B cell (primary cell): ENCODE measurements at regions not wholly inside any gene's neighbourhood (a gene's known extent, or its start where the extent isn't known, plus 50 kb on each side); places are given as distances from the start of the nearest gene placed in this dataset.

Source experiments
- ATAC-seq: fragments of 200-7000 bp; cut with Tn5 transposase; one replicate; pipeline ENCODE4 v1.10.0; 2021; ENCODE audit warnings: low read depth, mild to moderate bottlenecking, moderate number of reproducible peaks, moderate library complexity
- CTCF ChIA-PET: fragments of 350-600 bp; sonication (Branson Sonifier 250); formaldehyde crosslinking; loops from one replicate; lab custom pipeline; 2021; ENCODE audit warnings: antibody characterized with exemption, inconsistent platforms; lab: Charles Lee
- POLR2A ChIA-PET: fragments of 350-600 bp; sonication (Branson Sonifier 250); formaldehyde crosslinking; loops from one replicate; lab custom pipeline; 2021; ENCODE audit warnings: antibody characterized with exemption; lab: Charles Lee
- DNase-seq: peaks from one replicate; pipeline ENCODE4 v3.0.0; 2013
- H2AFZ ChIP-seq: 2 replicates; pipeline ENCODE4 v1.6.1; 2012; ENCODE audit warnings: mild to moderate bottlenecking, low read depth, low read length; ENCODE audit not compliant: insufficient read depth, poor library complexity, severe bottlenecking
- H3K27ac ChIP-seq, 2 donors: 1 replicate in 1 of 2; 2 replicates in 1 of 2; pipeline ENCODE4 v1.5.1; 2012 to 2013; ENCODE audit warnings: low read length in 2 of 2, mild to moderate bottlenecking in 2 of 2, moderate library complexity in 1 of 2
- H3K27me3 ChIP-seq, 4 experiments: fragments of 200-600 bp in 1 of 4; sonication (generic) in 1 of 4; replicated peaks in 1 of 4; 1 replicate in 2 of 4; 2 replicates in 2 of 4; pipeline versions ENCODE4 v1.6.1 to v1.7.0; 2013 to 2016; ENCODE audit warnings: low read length in 3 of 4, mild to moderate bottlenecking in 2 of 4, mixed read lengths in 1 of 4, moderate library complexity in 1 of 4; ENCODE audit not compliant: insufficient read depth in 4 of 4, control insufficient read depth in 3 of 4; ENCODE audit errors: control extremely low read depth in 1 of 4
- H3K36me3 ChIP-seq, 2 experiments: replicated peaks in 1 of 2; 1 replicate in 1 of 2; 2 replicates in 1 of 2; pipeline versions ENCODE4 v1.6.1 to v1.7.1; 2013; ENCODE audit warnings: low read length in 1 of 2; ENCODE audit not compliant: insufficient read depth in 2 of 2, control insufficient read depth in 1 of 2; ENCODE audit errors: control extremely low read depth in 1 of 2, extremely low read depth in 1 of 2
- H3K4me1 ChIP-seq, 2 donors: fragments of 200-600 bp in 1 of 2; sonication (generic) in 1 of 2; 1 replicate in 1 of 2; 2 replicates in 1 of 2; pipeline versions ENCODE4 v1.5.1 to v1.6.1; 2013 to 2017; ENCODE audit warnings: low read length in 2 of 2; ENCODE audit not compliant: control insufficient read depth in 2 of 2, insufficient read depth in 2 of 2
- H3K4me2 ChIP-seq: replicated peaks from 2 replicates; pipeline ENCODE3; 2012; ENCODE audit warnings: mild to moderate bottlenecking, low read depth, low read length; ENCODE audit not compliant: poor library complexity, severe bottlenecking
- H3K4me3 ChIP-seq, 5 experiments: fragments of 200-600 bp in 1 of 5; sonication (generic) in 1 of 5; 1 replicate in 3 of 5; 2 replicates in 2 of 5; pipeline versions ENCODE4 v1.5.1 to v1.7.0; 2011 to 2016; ENCODE audit warnings: low read length in 4 of 5, mild to moderate bottlenecking in 4 of 5, low read depth in 2 of 5, control low read depth in 1 of 5, moderate library complexity in 1 of 5; ENCODE audit not compliant: insufficient read depth in 1 of 5; ENCODE audit errors: control extremely low read depth in 1 of 5, extremely low read depth in 1 of 5
- H3K79me2 ChIP-seq: fragments of 200-600 bp; sonication (generic); one replicate; pipeline ENCODE4 v1.6.0; 2016; ENCODE audit warnings: low read length; ENCODE audit not compliant: control insufficient read depth, insufficient read depth
- H3K9ac ChIP-seq: fragments of 200-600 bp; sonication (generic); 2 replicates; pipeline ENCODE4 v1.6.1; 2017; ENCODE audit warnings: mild to moderate bottlenecking, low read length, moderate library complexity
- H3K9me3 ChIP-seq, 3 donors: one replicate each; pipeline versions ENCODE4 v1.6.1 to v1.7.1; 2013; ENCODE audit warnings: low read length in 2 of 3; ENCODE audit not compliant: control insufficient read depth in 2 of 3, insufficient read depth in 1 of 3; ENCODE audit errors: control extremely low read depth in 1 of 3
- H4K20me1 ChIP-seq: 2 replicates; pipeline ENCODE4 v1.6.0; 2012; ENCODE audit warnings: mild to moderate bottlenecking, low read length; ENCODE audit not compliant: insufficient read depth, control insufficient read depth, poor library complexity, severe bottlenecking
- H3K27ac Mint-ChIP-seq: one replicate; pipeline ENCODE4 v1.8.0; 2021; ENCODE audit warnings: mixed read lengths
- H3K27me3 Mint-ChIP-seq: one replicate; pipeline ENCODE4 v1.8.0; 2021; ENCODE audit warnings: mixed read lengths
- H3K4me1 Mint-ChIP-seq: one replicate; pipeline ENCODE4 v1.8.0; 2021; ENCODE audit warnings: mixed read lengths
- H3K4me3 Mint-ChIP-seq: one replicate; pipeline ENCODE4 v1.8.0; 2021; ENCODE audit warnings: mixed read lengths
- H3K9me3 Mint-ChIP-seq: one replicate; pipeline ENCODE4 v1.8.0; 2022; ENCODE audit warnings: mixed read lengths; ENCODE audit not compliant: insufficient read depth
- EZH2 ChIP-seq: IDR thresholded peaks from 2 replicates; pipeline ENCODE4 v1.6.1; 2012; ENCODE audit warnings: borderline replicate concordance, low read depth, mild to moderate bottlenecking, moderate library complexity, low read length; ENCODE audit not compliant: insufficient read depth, poor library complexity, severe bottlenecking
- WGBS: methylation state at CpG from one replicate; pipeline ENCODE4 v1.1.5; 2013; ENCODE audit warnings: missing lambda C conversion rate; ENCODE audit not compliant: insufficient coverage; 5-methylcytosine and 5-hydroxymethylcytosine counted together
- intact Hi-C: fragments of 100-400 bp; cut with micrococcal nuclease; formaldehyde crosslinking; loops from one replicate; pipeline ENCODE4 v1.10.0; 2022
- TF ChIP-seq, protein P1 (sequence below): fragments of 200-600 bp; IDR thresholded peaks from one replicate; pipeline ENCODE4 v1.8.0; 2022; ENCODE audit warnings: antibody characterized with exemption, mild to moderate bottlenecking

DNA sequence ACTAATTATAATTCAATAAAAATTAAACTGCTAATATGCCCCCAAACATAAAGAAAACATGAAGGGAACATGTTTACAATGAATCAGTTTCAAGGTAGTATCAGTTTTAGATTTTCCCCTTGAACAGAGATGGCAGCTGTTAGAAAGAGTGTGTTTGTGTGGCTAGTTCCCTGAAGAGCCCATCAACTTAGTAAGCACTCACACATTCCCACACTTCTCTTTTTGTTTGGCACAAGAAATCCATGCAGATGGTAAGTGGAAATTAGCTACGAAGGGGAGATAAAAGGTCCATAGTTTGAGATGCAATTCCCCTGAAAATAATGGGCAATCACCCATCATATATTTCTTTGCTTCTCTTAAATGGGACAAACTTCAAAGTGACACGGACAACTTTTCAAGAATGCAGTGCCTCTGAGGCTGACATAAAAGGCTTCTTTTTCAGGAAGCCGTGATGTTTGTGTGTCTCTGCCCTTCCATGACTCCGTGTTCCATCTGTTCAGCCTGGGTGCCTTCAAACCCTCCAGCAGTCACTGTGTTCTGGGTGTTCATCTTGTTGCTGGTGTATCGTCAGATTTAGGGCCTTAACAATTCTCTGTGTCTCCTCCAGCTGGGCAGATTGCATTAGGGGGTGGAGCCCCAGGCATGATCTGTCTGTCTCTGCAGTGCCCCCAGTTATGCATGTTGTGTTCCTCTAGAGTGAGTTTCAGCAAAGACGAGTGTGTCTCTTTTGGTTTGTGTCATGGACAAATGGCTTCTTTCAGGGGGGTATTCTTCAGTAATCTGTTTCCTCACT lies 259.5 kb upstream of the NPY start:
- Histone ChIP-seq H3K4me3 (no peak overlapping the region), H3K9me3 (no peaks in the 10 kb centered on the region), H2AFZ (no peak overlapping the region), H3K36me3 (no peaks in the 10 kb centered on the region), H3K27me3 (peaks cover 0 to 2% (median under 1%) of the 10 kb centered on the region in 4 experiments), H3K4me1 (no peaks in the 10 kb centered on the region), H3K4me2 (no peak overlapping the region), H3K27ac (no peak overlapping the region), H3K9ac (no peak overlapping the region), H4K20me1 (no peaks in the 10 kb centered on the region), H3K79me2 (no peaks in the 10 kb centered on the region)
- ChIA-PET CTCF (no interaction called here), POLR2A (no interaction called here)
- Mint-ChIP-seq H3K9me3 (no peaks in the 10 kb centered on the region), H3K27ac (no peak overlapping the region), H3K4me1 (no peaks in the 10 kb centered on the region), H3K4me3 (no peak overlapping the region), H3K27me3 (peaks cover 15% of the 10 kb centered on the region)
- 79% methylated on average over 4 of the region's 6 CpGs for WGBS
- no peak for DNase-seq
- intact Hi-C loops = no loop called here
- TF ChIP-seq EZH2 = no peak
- TF ChIP-seq, protein P1, sequence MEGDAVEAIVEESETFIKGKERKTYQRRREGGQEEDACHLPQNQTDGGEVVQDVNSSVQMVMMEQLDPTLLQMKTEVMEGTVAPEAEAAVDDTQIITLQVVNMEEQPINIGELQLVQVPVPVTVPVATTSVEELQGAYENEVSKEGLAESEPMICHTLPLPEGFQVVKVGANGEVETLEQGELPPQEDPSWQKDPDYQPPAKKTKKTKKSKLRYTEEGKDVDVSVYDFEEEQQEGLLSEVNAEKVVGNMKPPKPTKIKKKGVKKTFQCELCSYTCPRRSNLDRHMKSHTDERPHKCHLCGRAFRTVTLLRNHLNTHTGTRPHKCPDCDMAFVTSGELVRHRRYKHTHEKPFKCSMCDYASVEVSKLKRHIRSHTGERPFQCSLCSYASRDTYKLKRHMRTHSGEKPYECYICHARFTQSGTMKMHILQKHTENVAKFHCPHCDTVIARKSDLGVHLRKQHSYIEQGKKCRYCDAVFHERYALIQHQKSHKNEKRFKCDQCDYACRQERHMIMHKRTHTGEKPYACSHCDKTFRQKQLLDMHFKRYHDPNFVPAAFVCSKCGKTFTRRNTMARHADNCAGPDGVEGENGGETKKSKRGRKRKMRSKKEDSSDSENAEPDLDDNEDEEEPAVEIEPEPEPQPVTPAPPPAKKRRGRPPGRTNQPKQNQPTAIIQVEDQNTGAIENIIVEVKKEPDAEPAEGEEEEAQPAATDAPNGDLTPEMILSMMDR = no peak
- ATAC-seq = no peak

DNA sequence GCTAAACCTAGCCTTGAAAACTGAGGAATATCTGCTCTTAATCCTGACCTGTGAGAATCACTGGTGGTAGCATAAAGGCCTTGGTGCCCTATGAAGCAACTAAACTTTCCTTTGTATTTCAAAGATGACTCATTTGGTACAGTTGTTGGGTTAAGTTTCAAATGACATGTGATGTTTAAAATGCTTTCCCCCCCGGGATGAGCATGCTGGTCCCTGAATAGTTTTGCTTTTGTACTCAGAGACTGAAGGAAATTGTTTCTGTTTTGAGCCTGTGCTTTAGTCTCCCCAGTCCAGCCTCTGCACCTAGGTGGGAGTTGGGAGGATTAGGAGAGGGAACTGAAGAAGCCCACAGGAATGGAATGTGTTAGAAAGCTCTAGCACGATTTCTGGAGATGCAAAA lies 258.9 kb upstream of the NPY start:
- no peaks in the 10 kb centered on the region for H4K20me1 ChIP-seq
- no peaks in the 10 kb centered on the region for H3K9me3 ChIP-seq
- H3K4me3 ChIP-seq = no peak overlapping the region
- TF ChIP-seq, protein P1 = no peak
- TF ChIP-seq EZH2 = no peak
- H3K79me2 ChIP-seq = no peaks in the 10 kb centered on the region
- H3K4me2 ChIP-seq = no peak overlapping the region
- Mint-ChIP-seq H3K27ac (no peak overlapping the region), H3K4me1 (no peaks in the 10 kb centered on the region), H3K4me3 (no peak overlapping the region), H3K9me3 (no peaks in the 10 kb centered on the region), H3K27me3 (peaks cover 15% of the 10 kb centered on the region)
- WGBS = 52% methylated on average over 2 of the region's 2 CpGs
- no peak overlapping the region for H2AFZ ChIP-seq
- POLR2A ChIA-PET = no interaction called here
- no peaks in the 10 kb centered on the region for H3K4me1 ChIP-seq
- intact Hi-C loops = no loop called here
- H3K36me3 ChIP-seq = no peaks in the 10 kb centered on the region
- H3K27me3 ChIP-seq = peaks cover 0 to 2% (median under 1%) of the 10 kb centered on the region in 4 experiments
- ATAC-seq (no peak), DNase-seq (no peak)
- no peak overlapping the region for H3K9ac ChIP-seq
- CTCF ChIA-PET = no interaction called here
- H3K27ac ChIP-seq = no peak overlapping the region
